Neuronal stem cell (in vitro differentiated cells): ENCODE measurements at regions not wholly inside any gene's neighbourhood (a gene's known extent, or its start where the extent isn't known, plus 50 kb on each side); places are given as distances from the start of the nearest gene placed in this dataset.
A peak's percentile ranks its signal among the peaks of the same experiment; 100 is the strongest.

ENCODE experiments used
- DNase-seq: peaks from one replicate; pipeline ENCODE4 v3.0.0-alpha.2; 2013; ENCODE audit warnings: low spot score
- H2AFZ ChIP-seq: one replicate; pipeline ENCODE4 v1.6.1; 2013; ENCODE audit warnings: mild to moderate bottlenecking, low read length, inconsistent platforms
- H2AK5ac ChIP-seq: 2 replicates; pipeline ENCODE4 v1.6.1; 2013; ENCODE audit warnings: low read depth, mild to moderate bottlenecking, inconsistent platforms, low read length, moderate library complexity, mixed read lengths
- H2BK120ac ChIP-seq: 2 replicates; pipeline ENCODE4 v1.6.1; 2013; ENCODE audit warnings: low read depth, mild to moderate bottlenecking, inconsistent platforms, low read length, moderate library complexity, mixed read lengths
- H2BK12ac ChIP-seq: one replicate; pipeline ENCODE4 v1.6.1; 2013; ENCODE audit warnings: low read length, inconsistent platforms
- H2BK15ac ChIP-seq: 2 replicates; pipeline ENCODE4 v1.6.1; 2013; ENCODE audit warnings: mild to moderate bottlenecking, low read length, inconsistent platforms, mixed read lengths
- H2BK5ac ChIP-seq: one replicate; pipeline ENCODE4 v1.6.1; 2013; ENCODE audit warnings: inconsistent platforms, mild to moderate bottlenecking, low read length, moderate library complexity
- H3K14ac ChIP-seq: one replicate; pipeline ENCODE4 v1.6.1; 2013; ENCODE audit warnings: low read length, inconsistent platforms
- H3K18ac ChIP-seq: 2 replicates; pipeline ENCODE4 v1.6.1; 2013; ENCODE audit warnings: low read length, inconsistent platforms
- H3K23ac ChIP-seq: 2 replicates; pipeline ENCODE4 v1.6.1; 2013; ENCODE audit warnings: low read depth, mild to moderate bottlenecking, mixed read lengths, low read length, inconsistent platforms; ENCODE audit not compliant: poor library complexity
- H3K27ac ChIP-seq: replicated peaks from 3 replicates; pipeline ENCODE4 v1.5.1; 2013; ENCODE audit warnings: low read length, inconsistent platforms
- H3K27me3 ChIP-seq, 3 experiments: 2 replicates each; pipeline ENCODE4 v1.6.1; 2013; ENCODE audit warnings: low read length in 3 of 3, mild to moderate bottlenecking in 2 of 3, inconsistent platforms in 1 of 3, low read depth in 1 of 3, mixed read lengths in 1 of 3, moderate library complexity in 1 of 3; ENCODE audit not compliant: control insufficient read depth in 3 of 3, insufficient read depth in 3 of 3
- H3K36me3 ChIP-seq, 2 donors: replicated peaks in 1 of 2; 2 replicates each; pipeline ENCODE4 v1.6.1; 2013; ENCODE audit warnings: low read length in 2 of 2; ENCODE audit not compliant: control insufficient read depth in 2 of 2, insufficient read depth in 2 of 2
- H3K4ac ChIP-seq: 2 replicates; pipeline ENCODE4 v1.6.1; 2013; ENCODE audit warnings: inconsistent platforms, mild to moderate bottlenecking, low read length, moderate library complexity
- H3K4me1 ChIP-seq, 2 donors: 1 replicate in 1 of 2; 2 replicates in 1 of 2; pipeline ENCODE4 v1.6.1; 2013; ENCODE audit warnings: low read length in 2 of 2, low read depth in 1 of 2; ENCODE audit not compliant: control insufficient read depth in 2 of 2, insufficient read depth in 1 of 2
- H3K4me2 ChIP-seq: one replicate; pipeline ENCODE4 v1.6.1; 2013; ENCODE audit warnings: mild to moderate bottlenecking, low read length, inconsistent platforms; ENCODE audit not compliant: insufficient read depth, poor library complexity, severe bottlenecking
- H3K4me3 ChIP-seq, 2 donors: 2 replicates each; pipeline ENCODE4 v1.5.1; 2013; ENCODE audit warnings: low read length in 2 of 2, mild to moderate bottlenecking in 2 of 2, inconsistent platforms in 1 of 2, moderate library complexity in 1 of 2
- H3K79me1 ChIP-seq: one replicate; pipeline ENCODE4 v1.6.1; 2013; ENCODE audit warnings: low read depth, mild to moderate bottlenecking, inconsistent platforms, low read length, moderate library complexity
- H3K9ac ChIP-seq: one replicate; pipeline ENCODE4 v1.6.1; 2013; ENCODE audit warnings: mild to moderate bottlenecking, low read depth, low read length, inconsistent platforms; ENCODE audit not compliant: poor library complexity
- H3K9me3 ChIP-seq, 2 donors: replicated peaks in 1 of 2; 2 replicates each; pipeline versions ENCODE3 to v1.6.1; 2013; ENCODE audit warnings: low read length in 2 of 2, mild to moderate bottlenecking in 2 of 2, inconsistent platforms in 1 of 2, low read depth in 1 of 2, mixed read lengths in 1 of 2, moderate library complexity in 1 of 2; ENCODE audit not compliant: control insufficient read depth in 2 of 2, insufficient read depth in 1 of 2
- H4K8ac ChIP-seq: one replicate; pipeline ENCODE4 v1.6.1; 2013; ENCODE audit warnings: low read depth, mild to moderate bottlenecking, inconsistent platforms, low read length, moderate library complexity
- H4K91ac ChIP-seq: one replicate; pipeline ENCODE4 v1.6.1; 2013; ENCODE audit warnings: low read length, low read depth, mild to moderate bottlenecking, inconsistent platforms; ENCODE audit not compliant: poor library complexity
- WGBS, 2 donors: extraction: QIAGEN DNeasy Blood & Tissue Kit; methylation state at CpG; one replicate each; pipeline ENCODE4 v1.1.7; 2013; ENCODE audit warnings: missing lambda C conversion rate in 2 of 2, mixed read lengths in 1 of 2; ENCODE audit not compliant: insufficient read length in 2 of 2, insufficient replicate concordance in 1 of 2; ENCODE audit errors: extremely low coverage in 2 of 2; 5-methylcytosine and 5-hydroxymethylcytosine counted together

DNA sequence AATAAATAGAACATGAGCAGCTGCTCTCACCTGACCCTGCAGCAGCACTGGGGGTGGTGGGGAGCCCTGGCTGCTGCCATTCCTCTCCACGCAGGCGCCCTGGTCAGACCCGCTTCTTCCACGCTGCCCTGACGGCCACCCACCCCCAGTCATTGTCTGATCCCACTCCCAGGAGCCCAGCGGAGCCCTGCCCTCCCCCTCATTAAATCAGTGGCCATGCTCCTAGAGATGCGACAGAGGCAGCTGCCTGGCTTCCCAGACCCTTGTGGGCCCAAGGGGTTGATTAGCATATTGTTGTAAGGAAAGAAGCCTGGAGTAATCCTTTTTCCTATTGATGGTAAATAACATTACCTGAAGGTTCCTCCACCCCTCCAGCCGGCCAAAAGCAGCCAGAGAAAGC, 301.5 kb downstream of the RRAGC start:
- Histone ChIP-seq H3K18ac (peak overlapping the region; percentile 32), H3K4me3 (no peak overlapping the region), H2BK15ac (no peak overlapping the region), H3K4ac (no peak overlapping the region), H2AFZ (peak overlapping the region; percentile 85), H3K14ac (no peak overlapping the region), H4K91ac (no peak overlapping the region), H3K79me1 (no peaks in the 10 kb centered on the region), H3K27ac (no peak overlapping the region), H3K9ac (no peak overlapping the region), H3K36me3 (no peaks in the 10 kb centered on the region), H3K9me3 (no peaks in the 10 kb centered on the region), H3K23ac (no peak overlapping the region), H3K27me3 (peaks cover 0 to 17% (median 2%) of the 10 kb centered on the region in 3 experiments), H2BK5ac (no peak overlapping the region), H3K4me1 (peaks cover 17 to 18% of the 10 kb centered on the region in 2 donors), H2AK5ac (no peak overlapping the region), H3K4me2 (peak overlapping the region; percentile 26), H2BK120ac (no peak overlapping the region), H2BK12ac (no peak overlapping the region), H4K8ac (no peak overlapping the region)
- no peak for DNase-seq
- WGBS, 2 donors: no CpG with 5 or more reads among the region's 8 CpGs

GRCh38 chr1:38555594-38555993, 304.0 kb downstream of the RRAGC start:
- Histone ChIP-seq H3K27ac (no peak overlapping the region), H3K36me3 (no peaks in the 10 kb centered on the region), H3K4me3 (no peak overlapping the region), H4K8ac (no peak overlapping the region), H3K4me1 (peaks cover 17 to 18% of the 10 kb centered on the region in 2 donors), H4K91ac (no peak overlapping the region), H3K79me1 (no peaks in the 10 kb centered on the region), H3K27me3 (peaks cover 0 to 23% (median 2%) of the 10 kb centered on the region in 3 experiments), H2AFZ (no peak overlapping the region), H3K14ac (no peak overlapping the region), H2BK5ac (no peak overlapping the region), H3K23ac (no peak overlapping the region), H3K9me3 (no peaks in the 10 kb centered on the region), H3K4ac (no peak overlapping the region), H2BK15ac (no peak overlapping the region), H2AK5ac (no peak overlapping the region), H3K4me2 (no peak overlapping the region), H3K18ac (no peak overlapping the region), H2BK12ac (no peak overlapping the region), H3K9ac (no peak overlapping the region), H2BK120ac (no peak overlapping the region)
- WGBS, 2 donors: no CpG with 5 or more reads among the region's 1 CpG
- DNase-seq: no peak

GRCh38 chr1:38555130-38555529, 304.4 kb downstream of the RRAGC start:
- no peak overlapping the region for H2BK12ac ChIP-seq
- H2BK15ac ChIP-seq: no peak overlapping the region
- peaks cover 16 to 18% of the 10 kb centered on the region in 2 donors for H3K4me1 ChIP-seq
- H3K9ac ChIP-seq: no peak overlapping the region
- H3K79me1 ChIP-seq: no peaks in the 10 kb centered on the region
- no peak overlapping the region for H3K4me3 ChIP-seq
- H3K4ac ChIP-seq: no peak overlapping the region
- H3K23ac ChIP-seq: no peak overlapping the region
- H4K91ac ChIP-seq: no peak overlapping the region
- H3K4me2 ChIP-seq: no peak overlapping the region
- no peak overlapping the region for H2BK5ac ChIP-seq
- no peak overlapping the region for H3K27ac ChIP-seq
- H2BK120ac ChIP-seq: no peak overlapping the region
- no peak for DNase-seq
- no peak overlapping the region for H3K18ac ChIP-seq
- H3K14ac ChIP-seq: no peak overlapping the region
- H3K9me3 ChIP-seq: no peaks in the 10 kb centered on the region
- no CpG with 5 or more reads among the region's 3 CpGs for WGBS, 2 donors
- no peaks in the 10 kb centered on the region for H3K36me3 ChIP-seq
- no peak overlapping the region for H2AFZ ChIP-seq
- H4K8ac ChIP-seq: no peak overlapping the region
- H3K27me3 ChIP-seq: peaks cover 0 to 27% (median 0%) of the 10 kb centered on the region in 3 experiments
- H2AK5ac ChIP-seq: no peak overlapping the region

DNA sequence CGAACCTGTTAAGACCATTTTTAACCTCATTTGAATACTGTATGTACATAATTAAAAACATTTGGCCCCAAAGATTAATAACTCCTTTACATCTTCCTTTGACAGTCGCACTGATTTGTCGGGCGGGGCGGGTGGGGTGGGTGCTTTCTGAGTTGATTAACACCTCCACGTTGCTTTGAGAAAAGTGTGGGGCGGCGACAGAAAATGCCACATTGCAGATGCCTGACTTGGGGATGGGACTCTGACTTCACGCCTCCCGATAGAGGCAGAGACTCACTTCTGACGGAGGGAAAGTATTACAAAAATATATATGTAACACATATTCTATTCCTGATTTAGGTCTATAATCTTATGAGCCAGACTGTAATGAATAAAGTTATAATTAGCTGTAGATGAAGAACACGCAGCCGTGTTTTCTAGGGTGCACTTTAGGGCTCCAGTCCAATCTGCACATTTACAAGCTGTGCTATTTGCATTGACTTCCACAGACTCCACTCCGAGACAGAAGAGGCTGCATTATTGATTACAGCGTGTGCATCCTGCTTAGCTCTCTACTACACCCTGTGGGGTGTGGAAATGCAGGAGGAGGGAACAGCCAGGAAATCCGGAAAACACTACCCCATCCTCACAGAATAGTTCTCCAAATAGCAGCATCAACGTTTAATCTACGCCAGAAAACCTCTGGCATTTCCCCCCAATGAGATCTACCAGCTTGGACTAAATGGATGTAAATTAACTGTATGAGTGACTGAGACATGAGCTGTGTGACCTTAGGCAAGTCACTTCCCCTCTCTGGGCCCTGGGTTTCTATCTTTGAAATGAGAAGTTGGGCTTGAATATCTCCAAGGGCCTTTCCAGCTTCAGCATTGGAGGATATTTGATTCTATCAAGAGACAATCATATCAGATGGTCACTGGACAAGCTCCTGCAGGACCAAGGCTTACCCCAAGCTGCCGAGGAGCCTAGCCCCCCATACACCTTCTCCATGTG, 308.0 kb downstream of the RRAGC start:
- no peak overlapping the region for H3K4me3 ChIP-seq
- no peak overlapping the region for H3K23ac ChIP-seq
- no peak overlapping the region for H3K18ac ChIP-seq
- H3K9me3 ChIP-seq: no peaks in the 10 kb centered on the region
- no peak overlapping the region for H2BK15ac ChIP-seq
- H3K27me3 ChIP-seq: peaks cover 0 to 32% (median 0%) of the 10 kb centered on the region in 3 experiments
- no peak overlapping the region for H3K9ac ChIP-seq
- WGBS, 2 donors: no CpG with 5 or more reads among the region's 19 CpGs
- H2BK5ac ChIP-seq: no peak overlapping the region
- DNase-seq: no peak
- H3K4me2 ChIP-seq: no peak overlapping the region
- no peak overlapping the region for H2BK12ac ChIP-seq
- H4K8ac ChIP-seq: no peak overlapping the region
- no peak overlapping the region for H3K27ac ChIP-seq
- no peak overlapping the region for H2AFZ ChIP-seq
- H2BK120ac ChIP-seq: no peak overlapping the region
- peaks cover 0 to 1% of the 10 kb centered on the region in 2 donors for H3K4me1 ChIP-seq
- no peaks in the 10 kb centered on the region for H3K36me3 ChIP-seq
- H4K91ac ChIP-seq: no peak overlapping the region
- H3K79me1 ChIP-seq: no peaks in the 10 kb centered on the region
- no peak overlapping the region for H3K4ac ChIP-seq
- no peak overlapping the region for H2AK5ac ChIP-seq
- no peak overlapping the region for H3K14ac ChIP-seq
